Jurkat, Clone E6-1 (cell line): ENCODE measurements at regions not wholly inside any gene's neighbourhood (a gene's known extent, or its start where the extent isn't known, plus 50 kb on each side); places are given as distances from the start of the nearest gene placed in this dataset.

ENCODE experiments used
- DNase-seq: peaks from one replicate; pipeline ENCODE4 v3.0.0-alpha.2; 2011; ENCODE audit warnings: low read depth, low spot score
- H3K4me3 ChIP-seq: 2 replicates; pipeline ENCODE4 v1.5.1; 2011; ENCODE audit warnings: mild to moderate bottlenecking, low read length, control low read depth, moderate library complexity

DNA sequence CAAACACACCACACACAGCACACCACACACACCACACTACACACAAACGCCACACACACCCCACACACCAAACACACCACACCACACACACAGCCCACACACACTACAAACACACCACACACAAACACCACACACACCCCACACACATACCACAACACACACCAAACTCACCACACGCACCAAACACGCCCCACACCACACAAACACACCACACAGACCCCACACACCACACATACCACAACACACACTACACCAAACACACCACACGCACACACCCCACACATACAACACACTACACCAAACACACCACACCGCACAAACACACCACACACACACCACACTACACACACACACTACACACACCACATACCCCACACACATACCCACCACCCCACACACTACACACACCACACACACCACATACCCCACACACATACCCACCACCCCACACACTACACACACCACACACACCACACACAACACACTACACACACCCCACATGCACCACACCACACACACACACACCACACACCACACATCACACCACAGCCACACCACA lies 151.2 kb downstream of the ERCC6L2 start:
- no peak overlapping the region for H3K4me3 ChIP-seq
- no peak for DNase-seq

DNA sequence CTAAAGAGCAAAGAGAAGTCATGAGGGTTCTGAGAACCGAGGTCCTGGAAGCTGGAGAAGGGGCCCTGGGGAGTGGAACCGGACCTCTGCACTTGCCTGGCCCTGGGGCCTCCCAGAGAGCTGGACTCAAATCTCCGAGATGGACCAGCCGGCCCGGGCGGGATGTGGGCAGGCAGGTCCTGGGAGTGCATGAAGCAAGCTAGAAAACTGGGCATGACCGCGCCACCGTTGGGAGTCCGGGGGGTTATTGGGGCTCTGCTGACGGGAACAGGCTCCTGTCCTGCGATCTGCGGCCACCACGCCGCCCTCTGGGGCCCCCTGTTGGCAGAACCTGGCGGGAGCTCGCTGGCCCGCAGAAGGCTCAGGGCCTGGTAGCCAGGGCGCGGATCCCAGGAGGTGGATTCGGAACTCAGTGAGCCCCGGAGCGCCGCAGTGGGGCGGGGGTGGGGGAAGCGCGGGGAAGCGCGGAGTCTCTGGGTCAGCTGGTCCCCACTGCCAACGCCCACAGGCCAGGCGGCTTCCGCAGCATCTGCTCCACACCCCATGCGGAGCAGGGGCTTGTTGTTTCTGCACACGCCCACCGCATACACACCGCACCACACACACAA lies 150.6 kb downstream of the ERCC6L2 start:
- no peak overlapping the region for H3K4me3 ChIP-seq

GRCh38 chr9:96023486-96023885 lies 148.0 kb downstream of the ERCC6L2 start:
- no peak for DNase-seq
- H3K4me3 ChIP-seq, result no peak overlapping the region

More for the DNA sequence above, 150.6 kb downstream of the ERCC6L2 start:
- no peak for DNase-seq

GRCh38 chr9:96022445-96023051 lies 147.1 kb downstream of the ERCC6L2 start:
- H3K4me3 ChIP-seq, result no peak overlapping the region
- no peak for DNase-seq

- H3K4me3 ChIP-seq, result no peak overlapping the region
- no peak for DNase-seq
Measured at GRCh38 chr9:96021551-96022444, 146.3 kb downstream of the ERCC6L2 start.

GRCh38 chr9:96020792-96021550 lies 145.5 kb downstream of the ERCC6L2 start:
- DNase-seq, result no peak
- no peak overlapping the region for H3K4me3 ChIP-seq

- no peak for DNase-seq
- no peak overlapping the region for H3K4me3 ChIP-seq
Measured at GRCh38 chr9:96020300-96020791, 144.9 kb downstream of the ERCC6L2 start.
